Neural cell (in vitro differentiated cells): ENCODE measurements at regions not wholly inside any gene's neighbourhood (a gene's known extent, or its start where the extent isn't known, plus 50 kb on each side); places are given as distances from the start of the nearest gene placed in this dataset.
"Not testable (repeated sequence)": the region's sequence is repeated elsewhere in the genome, so short reads cannot be mapped to it uniquely, and the experiment has no call there.

Experiments used
- H2AFZ ChIP-seq: fragments of 200-600, 300-800 bp; sonication (generic), shearing (Covaris generic); 2 replicates; pipeline ENCODE4 v1.6.0; 2014; ENCODE audit warnings: low read depth, mild to moderate bottlenecking, antibody characterized with exemption, low read length, moderate library complexity
- H3F3A ChIP-seq: fragments of 200-600 bp; shearing (Covaris generic); 2 replicates; pipeline ENCODE4 v1.6.1; 2016; ENCODE audit warnings: mild to moderate bottlenecking, moderate library complexity, mixed read lengths, antibody characterized with exemption, low read length; ENCODE audit not compliant: insufficient read depth, poor library complexity, severe bottlenecking
- H3K27ac ChIP-seq: fragments of 200-600, 300-800 bp; sonication (generic), shearing (Covaris generic); 2 replicates; pipeline ENCODE4 v1.5.1; 2014; ENCODE audit warnings: mild to moderate bottlenecking, low read length, moderate library complexity
- H3K27me3 ChIP-seq: fragments of 300-800, 200-600 bp; sonication (generic), shearing (Covaris generic); 2 replicates; pipeline ENCODE4 v1.6.0; 2014; ENCODE audit warnings: mild to moderate bottlenecking, low read depth, low read length, moderate library complexity; ENCODE audit not compliant: insufficient read depth
- H3K36me3 ChIP-seq: fragments of 300-800, 200-600 bp; sonication (generic), shearing (Covaris generic); 2 replicates; pipeline ENCODE4 v1.5.1; 2014; ENCODE audit warnings: mild to moderate bottlenecking, antibody characterized with exemption, low read length, moderate library complexity; ENCODE audit not compliant: insufficient read depth
- H3K4me2 ChIP-seq: fragments of 300-800, 200-600 bp; sonication (generic), shearing (Covaris generic); 2 replicates; pipeline ENCODE4 v1.6.0; 2014; ENCODE audit warnings: mild to moderate bottlenecking, low read length
- H3K4me3 ChIP-seq: fragments of 300-800, 200-600 bp; sonication (generic), shearing (Covaris generic); 2 replicates; pipeline ENCODE4 v1.5.1; 2014; ENCODE audit warnings: mild to moderate bottlenecking, low read length, moderate library complexity
- H3K79me2 ChIP-seq: fragments of 200-600 bp; shearing (Covaris generic); replicated peaks from 2 replicates; pipeline ENCODE4 v1.6.0; 2014; ENCODE audit warnings: mild to moderate bottlenecking, low read length, moderate library complexity; ENCODE audit not compliant: insufficient read depth
- H3K9ac ChIP-seq: fragments of 300-800, 200-600 bp; sonication (generic), shearing (Covaris generic); 2 replicates; pipeline ENCODE4 v1.6.1; 2016; ENCODE audit warnings: mild to moderate bottlenecking, low read length, mixed read lengths
- H3K9me2 ChIP-seq: fragments of 200-600 bp; shearing (Covaris generic); 2 replicates; pipeline ENCODE4 v1.6.1; 2016; ENCODE audit warnings: mild to moderate bottlenecking, low read length, mixed read lengths; ENCODE audit not compliant: insufficient read depth
- H3K9me3 ChIP-seq: fragments of 200-600, 300-800 bp; sonication (generic), shearing (Covaris generic); 2 replicates; pipeline ENCODE4 v1.6.1; 2016; ENCODE audit warnings: mild to moderate bottlenecking, mixed run types, low read length, moderate library complexity, mixed read lengths
- H4K20me1 ChIP-seq: fragments of 200-600 bp; shearing (Covaris generic); 2 replicates; pipeline ENCODE4 v1.6.1; 2016; ENCODE audit warnings: mild to moderate bottlenecking, mixed run types; ENCODE audit not compliant: insufficient read depth
- EP300 ChIP-seq: fragments of 450-650 bp; conservative IDR thresholded peaks from 2 replicates; pipeline ENCODE4 v1.6.1; 2014; ENCODE audit warnings: antibody characterized with exemption, mild to moderate bottlenecking, moderate library complexity; ENCODE audit not compliant: poor library complexity, severe bottlenecking
- EZH2 ChIP-seq: fragments of 200-600, 300-800 bp; shearing (Covaris generic), sonication (generic); IDR thresholded peaks from 2 replicates; pipeline ENCODE4 v1.6.1; 2014; ENCODE audit warnings: antibody characterized with exemption, low read length, borderline replicate concordance, mild to moderate bottlenecking; ENCODE audit not compliant: insufficient read depth, poor library complexity, severe bottlenecking
- TF ChIP-seq, protein P1 (sequence below): fragments of 450-650 bp; IDR thresholded peaks from 2 replicates; pipeline ENCODE4 v1.5.1; 2014; ENCODE audit warnings: antibody characterized with exemption, mild to moderate bottlenecking, moderate library complexity; ENCODE audit not compliant: poor library complexity, severe bottlenecking

DNA sequence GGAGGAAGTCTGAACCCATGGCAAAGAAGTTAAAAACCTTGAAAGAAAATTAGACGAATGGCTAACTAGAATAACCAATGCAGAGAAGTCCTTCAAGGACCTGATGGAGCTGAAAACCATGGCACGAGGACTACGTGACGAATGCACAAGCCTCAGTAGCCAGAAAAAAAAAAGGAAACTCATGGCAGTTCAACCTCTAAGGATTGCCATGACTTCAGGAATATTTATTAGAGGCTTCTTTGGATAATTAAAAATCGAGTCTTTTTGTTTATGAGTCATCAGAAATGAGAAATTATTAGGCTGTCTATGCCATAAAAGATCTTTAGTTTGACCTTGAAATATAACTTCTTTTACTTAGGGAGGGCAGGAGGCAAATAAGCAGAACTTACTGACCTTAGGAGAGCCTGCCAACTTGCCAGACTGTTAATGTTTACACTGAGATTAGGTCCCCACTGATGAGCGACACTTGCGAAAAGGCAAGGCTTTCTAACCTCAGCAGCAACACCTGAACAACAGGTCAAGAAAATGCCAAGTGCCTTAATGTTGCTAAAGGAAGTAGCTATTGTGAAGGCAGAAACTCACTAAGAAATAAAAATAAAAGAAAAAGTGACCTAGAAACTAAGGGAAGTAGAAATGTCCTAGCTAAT, 55.2 kb upstream of the TUSC1 start:
- no peak overlapping the region for H2AFZ ChIP-seq
- no peaks in the 10 kb centered on the region for H3K9me2 ChIP-seq
- no peak overlapping the region for H3K9ac ChIP-seq
- H3K4me3 ChIP-seq, result no peak overlapping the region
- H3K27ac ChIP-seq, result no peak overlapping the region
- no peaks in the 10 kb centered on the region for H3K36me3 ChIP-seq
- no peaks in the 10 kb centered on the region for H3K9me3 ChIP-seq
- TF ChIP-seq EZH2 (no peak), EP300 (no peak)
- TF ChIP-seq, protein P1, sequence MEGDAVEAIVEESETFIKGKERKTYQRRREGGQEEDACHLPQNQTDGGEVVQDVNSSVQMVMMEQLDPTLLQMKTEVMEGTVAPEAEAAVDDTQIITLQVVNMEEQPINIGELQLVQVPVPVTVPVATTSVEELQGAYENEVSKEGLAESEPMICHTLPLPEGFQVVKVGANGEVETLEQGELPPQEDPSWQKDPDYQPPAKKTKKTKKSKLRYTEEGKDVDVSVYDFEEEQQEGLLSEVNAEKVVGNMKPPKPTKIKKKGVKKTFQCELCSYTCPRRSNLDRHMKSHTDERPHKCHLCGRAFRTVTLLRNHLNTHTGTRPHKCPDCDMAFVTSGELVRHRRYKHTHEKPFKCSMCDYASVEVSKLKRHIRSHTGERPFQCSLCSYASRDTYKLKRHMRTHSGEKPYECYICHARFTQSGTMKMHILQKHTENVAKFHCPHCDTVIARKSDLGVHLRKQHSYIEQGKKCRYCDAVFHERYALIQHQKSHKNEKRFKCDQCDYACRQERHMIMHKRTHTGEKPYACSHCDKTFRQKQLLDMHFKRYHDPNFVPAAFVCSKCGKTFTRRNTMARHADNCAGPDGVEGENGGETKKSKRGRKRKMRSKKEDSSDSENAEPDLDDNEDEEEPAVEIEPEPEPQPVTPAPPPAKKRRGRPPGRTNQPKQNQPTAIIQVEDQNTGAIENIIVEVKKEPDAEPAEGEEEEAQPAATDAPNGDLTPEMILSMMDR, result no peak
- H3K79me2 ChIP-seq, result no peaks in the 10 kb centered on the region
- H3K4me2 ChIP-seq, result no peak overlapping the region
- H3F3A ChIP-seq, result no peaks in the 10 kb centered on the region
- no peaks in the 10 kb centered on the region for H3K27me3 ChIP-seq
- no peaks in the 10 kb centered on the region for H4K20me1 ChIP-seq

DNA sequence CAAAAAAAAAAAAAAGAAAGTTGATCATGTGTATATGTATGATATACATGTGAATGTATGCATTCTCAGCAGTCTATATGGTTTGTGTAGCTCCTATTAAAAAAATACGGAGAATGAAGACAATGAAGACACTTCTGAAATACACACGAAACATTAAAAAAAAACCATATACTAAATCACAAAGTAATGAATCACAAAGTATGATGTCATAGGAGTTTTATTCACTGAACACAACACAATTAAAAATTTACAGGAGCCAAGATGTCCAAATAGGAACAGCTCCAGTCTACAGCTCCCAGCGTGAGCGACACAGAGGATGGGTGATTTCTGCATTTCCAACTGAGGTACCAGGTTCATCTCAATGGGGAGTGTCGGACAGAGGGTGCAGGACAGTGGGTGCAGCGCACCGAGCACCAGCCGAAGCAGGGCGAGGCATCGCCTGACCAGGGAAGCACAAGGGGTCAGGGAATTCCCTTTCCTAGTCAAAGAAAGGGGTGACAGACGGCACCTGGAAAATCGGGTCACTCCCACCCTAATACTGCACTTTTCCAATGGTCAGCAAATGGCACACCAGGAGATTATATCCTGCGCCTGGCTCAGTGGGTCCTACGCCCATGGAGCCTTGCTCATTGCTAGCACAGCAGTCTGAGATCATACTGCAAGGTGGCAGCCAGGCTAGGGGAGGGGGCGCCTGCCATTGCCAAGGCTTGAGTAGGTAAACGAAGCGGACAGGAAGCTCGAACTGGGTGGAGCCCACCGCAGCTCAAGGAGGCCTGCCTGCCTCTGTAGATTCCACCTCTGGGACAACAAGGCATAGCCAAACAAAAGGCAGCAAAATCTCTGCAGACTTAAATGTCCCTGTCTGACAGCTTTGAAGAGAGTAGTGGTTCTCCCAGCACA, 53.9 kb upstream of the TUSC1 start:
- not testable (repeated sequence) for H3K9ac ChIP-seq, H3F3A ChIP-seq, H3K9me2 ChIP-seq, H3K27me3 ChIP-seq, H3K9me3 ChIP-seq, H2AFZ ChIP-seq, H3K4me2 ChIP-seq, H3K4me3 ChIP-seq, H3K27ac ChIP-seq, H3K36me3 ChIP-seq, H3K79me2 ChIP-seq, H4K20me1 ChIP-seq
